ENCODE measurements at regions not wholly inside any gene's neighbourhood (a gene's known extent, or its start where the extent isn't known, plus 50 kb on each side); places are given as distances from the start of the nearest gene placed in this dataset.
"Not testable (repeated sequence)": the region's sequence is repeated elsewhere in the genome, so short reads cannot be mapped to it uniquely, and the experiment has no call there.

DNA sequence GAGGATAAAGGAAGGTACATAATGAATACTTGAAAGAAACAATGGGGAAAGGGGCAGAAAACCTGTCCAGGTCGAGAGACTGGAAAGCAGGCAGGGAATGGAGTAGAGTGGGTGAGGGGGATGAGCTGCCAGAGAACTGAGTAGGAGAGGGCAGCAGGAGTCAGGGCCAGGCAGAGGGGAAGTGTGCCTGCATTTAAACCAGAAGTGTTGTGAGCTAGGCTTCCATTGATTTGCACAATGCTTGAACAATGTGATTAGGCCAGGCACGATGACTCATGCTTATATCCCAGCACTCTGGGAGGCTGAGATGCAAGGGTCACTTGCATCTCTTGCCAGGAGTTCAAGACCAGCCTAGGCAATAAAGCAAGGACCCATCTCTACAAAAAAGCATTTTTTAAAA, 332.6 kb downstream of the ANAPC1 start:
- H3K27me3 ChIP-seq; H3K27ac ChIP-seq; DNase-seq; FAIRE-seq; intact Hi-C loops (cut with DNase I); H3K4me1 ChIP-seq; H3K4me3 ChIP-seq; H3K36me3 ChIP-seq; H3K9me3 ChIP-seq: not testable (repeated sequence)
- ATAC-seq: peak in 1 of 4 donors; percentile 32
- WGBS, 2 donors: 19 to 23% methylated on average over 1 of the region's 2 CpGs

DNA sequence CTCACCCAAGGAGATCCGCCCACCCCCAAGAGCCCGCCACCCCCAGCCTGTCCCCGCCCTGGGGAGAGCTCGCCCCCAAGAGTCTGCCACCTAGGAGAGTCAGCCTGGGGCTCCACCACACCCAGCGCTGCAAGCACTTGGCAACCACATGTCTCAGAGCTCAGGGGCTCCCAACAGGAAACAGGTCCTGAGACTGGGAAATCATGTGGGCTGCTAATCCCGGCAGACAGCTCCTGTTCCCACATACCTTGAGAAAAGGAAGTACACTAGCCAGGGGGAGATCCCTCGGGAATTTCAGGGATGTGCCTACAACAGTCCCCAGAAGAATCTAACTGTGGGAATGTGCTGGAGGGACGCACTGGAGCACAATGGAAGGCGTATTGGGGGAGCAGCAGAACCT, 331.4 kb downstream of the ANAPC1 start:
- intact Hi-C loops (cut with DNase I); FAIRE-seq; H3K36me3 ChIP-seq; H3K4me3 ChIP-seq; H3K27ac ChIP-seq; H3K27me3 ChIP-seq; H3K9me3 ChIP-seq; ATAC-seq; H3K4me1 ChIP-seq; DNase-seq: not testable (repeated sequence)
- WGBS, 2 donors: 90% methylated on average over 4 of the region's 9 CpGs; no CpG with 5 or more reads in 1 of the 2 donors

DNA sequence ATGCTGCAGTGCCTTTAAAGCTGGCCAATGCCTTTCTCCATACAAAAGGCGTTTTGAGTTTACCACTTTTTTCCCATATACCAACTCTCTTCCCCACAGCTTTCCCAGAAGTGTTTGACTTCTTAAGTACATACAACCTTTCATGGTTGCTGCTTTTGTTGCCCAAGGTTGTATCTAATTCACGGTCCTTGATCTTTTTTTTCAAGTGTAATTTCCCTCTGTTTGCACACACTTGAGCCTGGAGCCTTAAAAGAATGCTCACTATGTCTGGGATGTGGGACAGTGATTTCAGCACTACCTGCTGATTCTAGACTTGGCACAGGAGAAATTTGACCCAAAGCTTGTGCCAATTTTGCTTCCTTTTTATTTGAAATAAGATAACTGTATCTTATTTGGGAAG, 324.7 kb downstream of the ANAPC1 start:
- H3K36me3 ChIP-seq; H3K27me3 ChIP-seq; FAIRE-seq; intact Hi-C loops (cut with DNase I); H3K4me3 ChIP-seq; H3K9me3 ChIP-seq; ATAC-seq; DNase-seq; H3K4me1 ChIP-seq; H3K27ac ChIP-seq: not testable (repeated sequence)
- 18 to 27% methylated on average over 1 of the region's 2 CpGs for WGBS, 2 donors

DNA sequence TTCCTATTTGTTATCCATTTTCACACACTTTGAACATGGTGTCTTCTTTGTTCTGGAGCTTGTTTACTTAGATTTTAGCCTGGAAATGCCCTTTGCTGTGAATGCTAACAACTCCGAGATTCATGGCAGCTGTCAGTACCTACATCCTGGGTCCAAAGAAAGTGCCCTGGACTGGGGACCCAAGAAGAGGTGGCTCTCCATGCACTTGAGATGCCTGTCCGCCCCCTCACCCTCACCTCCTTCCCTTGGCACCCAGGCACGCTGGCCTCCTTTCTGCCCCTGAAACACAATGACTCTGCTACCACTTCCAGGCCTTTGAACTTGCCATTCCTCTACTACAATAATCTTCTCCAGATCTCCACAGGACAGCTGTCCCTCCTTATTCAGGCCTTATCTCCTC, 324.2 kb downstream of the ANAPC1 start:
- H3K4me3 ChIP-seq; H3K27me3 ChIP-seq; H3K36me3 ChIP-seq; DNase-seq; H3K27ac ChIP-seq; H3K9me3 ChIP-seq; ATAC-seq; intact Hi-C loops (cut with DNase I); H3K4me1 ChIP-seq; FAIRE-seq: not testable (repeated sequence)
- 83% methylated on average over 1 of the region's 3 CpGs; no CpG with 5 or more reads in 1 of the 2 donors for WGBS, 2 donors

DNA sequence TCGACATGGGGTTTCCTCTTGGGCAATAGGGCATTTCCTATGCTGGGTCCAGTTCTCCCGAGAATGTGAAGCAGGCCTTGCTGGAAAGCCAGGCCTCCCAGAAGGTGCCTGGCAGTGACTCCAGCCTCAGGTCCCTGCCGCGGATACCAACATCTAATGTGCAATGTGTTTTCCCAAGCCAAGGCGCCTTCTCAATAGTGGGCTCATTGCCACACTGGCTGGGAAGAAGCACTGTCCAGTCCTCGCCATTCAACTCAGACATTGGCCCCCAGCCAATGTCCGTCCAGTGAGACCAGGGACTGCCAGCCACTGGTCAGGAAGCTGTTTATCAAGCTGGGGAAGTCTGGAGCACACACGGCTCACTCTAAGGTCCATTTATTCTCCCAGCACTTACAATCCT, 317.9 kb downstream of the ANAPC1 start:
- H3K4me1 ChIP-seq; FAIRE-seq; H3K36me3 ChIP-seq; H3K27me3 ChIP-seq; H3K4me3 ChIP-seq; H3K27ac ChIP-seq; H3K9me3 ChIP-seq; intact Hi-C loops (cut with DNase I): not testable (repeated sequence)
- DNase-seq (peak in 1 of 6 donors; percentile 22), ATAC-seq (peak in 3 of 4 donors; percentile 44 to 60 (median 53))
- WGBS, 2 donors: 44 to 47% methylated on average over 8 of the region's 8 CpGs

DNA sequence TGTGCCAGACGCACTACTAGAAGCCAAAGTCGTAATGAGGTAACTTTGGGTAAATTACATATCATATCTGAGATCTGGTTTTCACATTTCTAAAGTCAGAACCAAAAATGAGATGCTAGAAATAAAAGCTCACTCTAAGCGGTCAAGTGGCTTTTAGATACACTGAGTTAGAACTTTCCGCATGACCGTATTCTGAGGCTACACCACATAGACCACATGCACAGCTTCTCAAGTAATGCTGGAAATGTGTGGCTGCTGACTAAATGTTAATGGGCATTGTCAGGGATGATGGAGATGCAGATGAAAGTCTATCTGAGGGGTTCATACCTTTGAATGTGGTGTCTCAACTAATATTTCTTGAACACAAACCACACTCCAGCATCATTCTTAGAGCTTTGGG, 316.8 kb downstream of the ANAPC1 start:
- DNase-seq; H3K36me3 ChIP-seq; H3K4me3 ChIP-seq; H3K4me1 ChIP-seq; FAIRE-seq; ATAC-seq; H3K9me3 ChIP-seq; intact Hi-C loops (cut with DNase I); H3K27ac ChIP-seq; H3K27me3 ChIP-seq: not testable (repeated sequence)
- 70 to 78% methylated on average over 5 of the region's 5 CpGs for WGBS, 2 donors

DNA sequence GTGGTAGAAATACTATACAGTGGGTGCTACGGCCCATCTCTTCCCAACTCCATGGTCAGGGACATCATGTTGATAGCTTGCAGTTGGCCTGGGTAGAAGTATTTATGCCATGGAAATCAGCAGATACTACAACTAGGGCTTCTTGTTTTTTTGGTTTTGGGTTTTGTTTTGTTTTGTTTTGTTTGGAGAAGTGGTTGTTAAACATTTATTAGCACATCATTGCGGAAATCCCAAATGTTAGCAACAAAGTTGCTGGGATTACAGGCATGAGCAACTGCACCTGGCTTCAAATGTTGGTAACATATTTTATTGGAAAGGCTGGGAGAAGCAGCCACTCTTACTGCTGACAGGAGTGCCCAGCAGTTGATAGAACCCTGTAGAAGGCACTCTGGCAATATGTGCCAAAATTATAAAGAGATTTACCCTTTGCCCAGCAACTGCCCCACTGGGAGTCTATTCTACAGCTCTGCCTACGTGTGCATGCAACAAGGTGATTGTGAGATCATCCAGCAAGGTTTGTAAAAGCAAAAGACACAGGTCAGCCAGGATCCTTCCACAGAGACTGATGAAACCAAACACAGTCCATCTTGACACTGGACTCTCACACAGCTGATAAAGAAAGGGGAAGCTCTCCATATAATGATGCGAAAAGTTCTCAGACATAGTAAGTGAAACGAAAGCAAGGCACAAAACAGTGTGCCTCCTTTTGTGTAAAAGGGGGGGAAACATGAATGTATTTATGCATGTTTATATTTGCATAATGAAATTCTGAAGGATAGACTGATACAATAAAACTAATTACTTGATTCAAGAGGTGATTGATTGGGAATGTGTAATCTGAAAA, 314.4 kb downstream of the ANAPC1 start:
- intact Hi-C loops (cut with DNase I); H3K9me3 ChIP-seq; H3K4me1 ChIP-seq; H3K27me3 ChIP-seq; DNase-seq; H3K36me3 ChIP-seq; H3K27ac ChIP-seq; FAIRE-seq; H3K4me3 ChIP-seq: not testable (repeated sequence)
- peak in 1 of 4 donors; percentile 26 for ATAC-seq
- 60 to 66% methylated on average over 4 of the region's 5 CpGs for WGBS, 2 donors

DNA sequence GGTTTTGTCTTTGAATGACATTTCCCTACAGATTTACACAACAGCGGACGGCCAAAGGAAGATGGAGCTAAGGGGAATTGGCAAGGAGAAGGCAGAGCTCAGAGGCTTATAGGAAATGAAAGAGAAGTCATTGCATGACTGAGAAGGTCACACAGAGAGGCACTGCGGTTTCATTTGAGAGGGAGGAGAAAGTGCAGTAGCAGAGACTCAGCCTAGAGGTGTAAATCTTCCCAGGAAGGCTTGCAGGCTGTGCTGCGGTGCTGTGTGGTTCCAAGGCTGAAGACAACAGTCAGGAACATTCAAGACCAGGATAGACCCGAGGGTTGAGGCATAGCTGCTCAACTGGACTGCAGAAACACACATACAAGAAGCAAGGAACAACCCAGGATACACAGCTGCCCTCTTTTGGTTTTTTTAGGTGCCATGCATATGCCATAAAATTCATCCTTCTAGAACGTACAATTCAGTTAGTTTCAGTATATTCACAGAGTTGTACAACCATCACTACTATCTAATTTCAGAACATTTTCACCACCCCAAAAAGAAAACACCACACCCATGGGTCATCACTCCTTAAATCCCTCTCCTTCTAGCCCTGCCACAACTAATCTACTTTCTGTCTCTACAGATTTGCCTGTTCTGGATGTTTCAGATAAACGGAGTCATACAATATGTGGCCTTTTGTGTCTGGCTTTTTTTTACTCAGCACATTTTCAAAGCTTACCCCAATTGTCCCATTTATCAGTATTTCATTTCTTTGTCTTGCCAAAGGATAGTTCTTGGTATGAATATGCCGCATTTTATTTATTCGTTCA, 313.5 kb downstream of the ANAPC1 start:
- ATAC-seq: peak in 2 of 4 donors; percentile 50 to 60
- intact Hi-C loops (cut with DNase I); DNase-seq; H3K27me3 ChIP-seq; H3K4me3 ChIP-seq; H3K27ac ChIP-seq; H3K9me3 ChIP-seq; FAIRE-seq; H3K4me1 ChIP-seq; H3K36me3 ChIP-seq: not testable (repeated sequence)
- WGBS, 2 donors: 45 to 68% methylated on average over 6 of the region's 9 CpGs

DNA sequence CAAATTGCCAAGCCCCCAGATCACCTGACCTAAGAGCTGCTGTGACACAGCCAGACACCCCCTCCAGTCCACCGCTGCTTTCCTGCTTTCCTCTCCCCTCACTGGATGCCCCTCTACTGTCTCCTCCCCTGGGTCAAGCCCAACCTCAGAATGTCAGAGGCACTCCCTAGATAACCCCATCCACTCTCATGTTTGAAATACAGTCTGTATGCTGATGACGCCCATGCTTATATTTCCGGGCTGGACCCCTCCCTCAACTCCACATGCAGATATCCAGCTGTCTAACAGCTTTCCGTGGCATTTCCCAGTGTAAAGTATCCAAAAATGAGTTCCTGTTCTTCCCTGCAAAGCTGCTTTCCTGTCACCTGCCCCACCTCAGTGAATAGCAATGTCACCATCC, 309.2 kb downstream of the ANAPC1 start:
- ATAC-seq; FAIRE-seq; H3K27me3 ChIP-seq; H3K36me3 ChIP-seq; H3K4me3 ChIP-seq; H3K27ac ChIP-seq; intact Hi-C loops (cut with DNase I); H3K9me3 ChIP-seq; DNase-seq; H3K4me1 ChIP-seq: not testable (repeated sequence)
- 76 to 84% methylated on average over 3 to 4 of the region's 4 CpGs for WGBS, 2 donors

DNA sequence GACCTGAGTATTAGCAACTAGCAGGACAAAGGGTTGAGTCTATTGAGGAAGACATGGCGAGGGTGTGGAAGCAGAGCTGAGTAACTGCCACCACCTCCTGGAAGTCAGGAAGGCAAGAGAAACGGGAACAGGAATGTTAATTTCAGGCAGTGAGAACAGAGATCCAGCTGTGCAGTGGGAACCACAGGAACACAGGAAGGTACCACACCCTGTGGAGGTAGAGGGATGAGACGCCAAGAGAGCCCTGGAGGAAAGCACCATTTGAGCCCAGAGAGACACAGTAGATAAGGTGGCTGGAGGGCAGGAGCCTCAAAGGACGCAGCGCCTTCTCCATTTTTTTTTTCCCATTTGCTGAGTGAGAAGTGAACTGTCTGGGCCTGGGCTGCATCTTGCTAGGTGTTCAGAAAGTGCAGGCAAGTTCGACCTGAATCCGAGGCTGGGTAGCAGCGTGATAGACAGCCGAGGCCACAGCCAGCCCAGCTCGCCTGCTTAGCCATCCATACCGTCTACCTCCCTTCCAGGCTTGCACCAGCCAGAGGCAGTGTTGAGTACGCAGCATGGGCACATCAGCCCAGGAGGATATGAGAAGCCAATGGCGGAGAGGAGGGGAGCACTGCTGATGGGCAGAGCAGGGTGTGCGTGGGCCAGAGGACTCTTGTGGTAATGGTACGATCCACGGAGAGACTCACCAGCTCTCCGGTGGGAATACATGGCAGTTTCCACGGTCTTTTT, 306.7 kb downstream of the ANAPC1 start:
- H3K4me1 ChIP-seq; H3K27me3 ChIP-seq; FAIRE-seq; H3K36me3 ChIP-seq; H3K9me3 ChIP-seq; H3K4me3 ChIP-seq; DNase-seq; ATAC-seq; intact Hi-C loops (cut with DNase I); H3K27ac ChIP-seq: not testable (repeated sequence)
- WGBS, 2 donors: 78 to 89% methylated on average over 16 to 17 of the region's 18 CpGs

DNA sequence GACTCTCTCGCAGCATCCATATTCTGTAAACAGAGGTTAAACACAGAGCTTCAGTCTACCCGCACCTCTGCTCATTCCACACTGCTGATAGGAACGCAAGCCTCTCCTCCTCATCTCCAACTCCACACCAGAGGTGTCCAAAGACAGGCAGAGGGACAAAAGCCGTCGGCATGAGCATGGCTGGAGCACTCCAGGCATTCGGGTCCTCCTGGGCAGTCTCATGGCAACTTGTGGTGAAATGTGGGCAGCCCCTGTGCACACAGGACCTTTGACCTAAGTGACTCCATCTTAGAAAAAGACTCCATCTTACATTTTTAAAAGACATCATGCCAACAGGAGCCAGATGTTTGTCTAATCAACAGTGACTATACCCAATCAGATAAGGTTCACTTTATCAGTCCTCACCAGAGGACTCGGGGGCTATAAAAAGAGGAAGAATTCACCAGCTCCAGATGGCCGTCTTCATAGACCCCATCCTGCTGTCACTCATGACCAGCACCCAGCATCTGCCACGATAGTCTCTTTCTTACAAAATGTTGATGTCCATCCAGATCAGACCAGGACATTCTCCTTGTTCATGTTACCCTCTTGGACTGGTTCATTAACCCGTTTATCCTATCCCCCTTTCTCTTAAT, 304.4 kb downstream of the ANAPC1 start:
- DNase-seq; H3K36me3 ChIP-seq; FAIRE-seq; H3K27me3 ChIP-seq; H3K27ac ChIP-seq; ATAC-seq; H3K9me3 ChIP-seq; intact Hi-C loops (cut with DNase I); H3K4me3 ChIP-seq; H3K4me1 ChIP-seq: not testable (repeated sequence)
- WGBS, 2 donors: 69 to 85% methylated on average over 8 of the region's 10 CpGs
